SU-DHL-6 (cell line): ENCODE measurements at regions not wholly inside any gene's neighbourhood (a gene's known extent, or its start where the extent isn't known, plus 50 kb on each side); places are given as distances from the start of the nearest gene placed in this dataset.

Experiments
- H2AFZ ChIP-seq: fragments of 200-600 bp; sonication (generic); 2 replicates; pipeline ENCODE4 v1.6.1; 2014; ENCODE audit warnings: low read depth, mild to moderate bottlenecking, moderate library complexity, mixed read lengths, antibody characterized with exemption, low read length; ENCODE audit not compliant: severe bottlenecking
- H3F3A ChIP-seq: fragments of 200-600 bp; shearing (Covaris generic); 2 replicates; pipeline ENCODE4 v1.6.0; 2016; ENCODE audit warnings: antibody characterized with exemption, mild to moderate bottlenecking; ENCODE audit not compliant: insufficient read depth
- H3K27ac ChIP-seq: fragments of 200-600 bp; sonication (generic); 2 replicates; pipeline ENCODE4 v1.5.1; 2016; ENCODE audit warnings: low read depth, mild to moderate bottlenecking, low read length, moderate library complexity, mixed read lengths
- H3K27me3 ChIP-seq: fragments of 200-600 bp; sonication (generic), shearing (Covaris generic); 2 replicates; pipeline ENCODE4 v1.6.0; 2014; ENCODE audit warnings: mild to moderate bottlenecking, low read length
- H3K36me3 ChIP-seq: fragments of 200-600 bp; sonication (generic); 2 replicates; pipeline ENCODE4 v1.6.1; 2014; ENCODE audit warnings: mild to moderate bottlenecking, low read length, mixed read lengths
- H3K4me2 ChIP-seq: fragments of 300-600, 200-600 bp; shearing (Covaris generic), sonication (generic); 2 replicates; pipeline ENCODE4 v1.6.0; 2014; ENCODE audit warnings: low read length, low read depth, mild to moderate bottlenecking; ENCODE audit not compliant: poor library complexity, severe bottlenecking
- H3K4me3 ChIP-seq: fragments of 200-600 bp; sonication (generic); 2 replicates; pipeline ENCODE4 v1.5.1; 2014; ENCODE audit warnings: antibody characterized with exemption, low read length, mild to moderate bottlenecking, mixed read lengths; ENCODE audit not compliant: insufficient read depth, poor library complexity, severe bottlenecking
- H3K79me2 ChIP-seq: fragments of 200-600 bp; sonication (generic); 2 replicates; pipeline ENCODE4 v1.6.1; 2014; ENCODE audit warnings: mild to moderate bottlenecking, low read length, moderate library complexity; ENCODE audit not compliant: insufficient read depth
- H3K9ac ChIP-seq: fragments of 200-600 bp; sonication (generic); 2 replicates; pipeline ENCODE4 v1.7.0; 2014; ENCODE audit warnings: mild to moderate bottlenecking, low read length
- H3K9me2 ChIP-seq: fragments of 200-600 bp; sonication (generic); replicated peaks from 2 replicates; pipeline ENCODE4 v1.6.1; 2014; ENCODE audit warnings: low read length; ENCODE audit not compliant: insufficient read depth
- H3K9me3 ChIP-seq: fragments of 200-600 bp; sonication (generic); 2 replicates; pipeline ENCODE4 v1.6.1; 2014; ENCODE audit warnings: low read length, mixed read lengths; ENCODE audit not compliant: insufficient read depth
- H4K20me1 ChIP-seq: fragments of 200-600 bp; sonication (generic); 2 replicates; pipeline ENCODE4 v1.6.1; 2014; ENCODE audit warnings: low read depth, mild to moderate bottlenecking, antibody characterized with exemption, low read length, moderate library complexity, mixed read lengths
- EZH2phosphoT487 ChIP-seq: fragments of 200-600 bp; sonication (generic), shearing (Covaris generic); conservative IDR thresholded peaks from 2 replicates; pipeline ENCODE4 v1.6.1; 2018; ENCODE audit warnings: mild to moderate bottlenecking, antibody characterized with exemption, low read length, moderate library complexity, mixed read lengths
- TF ChIP-seq, protein P1 (sequence below): fragments of 200-600 bp; sonication (generic); IDR thresholded peaks from one replicate; pipeline ENCODE4 v1.5.1; 2017; ENCODE audit warnings: antibody characterized with exemption, mild to moderate bottlenecking, low read length, moderate library complexity; ENCODE audit not compliant: insufficient read depth, poor library complexity, severe bottlenecking

DNA sequence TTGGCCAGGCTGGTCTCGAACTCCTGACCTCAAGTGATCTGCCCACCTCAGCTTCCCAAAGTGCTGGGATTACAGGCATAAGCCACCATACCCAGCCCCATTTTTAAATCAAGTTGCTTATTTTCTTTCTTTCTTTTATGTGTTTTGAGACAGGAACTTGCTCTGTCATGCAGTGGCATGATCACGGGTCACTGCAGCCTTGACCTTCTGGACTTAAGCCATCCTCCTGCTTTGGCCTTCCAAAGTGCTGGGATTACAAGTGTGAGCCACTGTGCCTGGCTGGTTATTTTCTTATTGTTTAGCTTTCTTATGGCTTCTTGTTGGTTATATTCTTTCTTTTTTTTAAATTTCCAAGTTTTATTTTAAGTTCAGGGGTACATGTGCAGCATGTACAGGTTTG, 79.7 kb upstream of the C5orf63 start:
- Histone ChIP-seq H3K27ac (no peak overlapping the region), H3K9me2 (no peaks in the 10 kb centered on the region), H3K27me3 (no peaks in the 10 kb centered on the region), H3F3A (no peaks in the 10 kb centered on the region), H3K9ac (no peak overlapping the region), H3K4me2 (no peak overlapping the region), H2AFZ (no peak overlapping the region), H4K20me1 (no peaks in the 10 kb centered on the region), H3K36me3 (no peaks in the 10 kb centered on the region), H3K9me3 (no peaks in the 10 kb centered on the region), H3K79me2 (no peaks in the 10 kb centered on the region), H3K4me3 (no peak overlapping the region)
- TF ChIP-seq, protein P1, sequence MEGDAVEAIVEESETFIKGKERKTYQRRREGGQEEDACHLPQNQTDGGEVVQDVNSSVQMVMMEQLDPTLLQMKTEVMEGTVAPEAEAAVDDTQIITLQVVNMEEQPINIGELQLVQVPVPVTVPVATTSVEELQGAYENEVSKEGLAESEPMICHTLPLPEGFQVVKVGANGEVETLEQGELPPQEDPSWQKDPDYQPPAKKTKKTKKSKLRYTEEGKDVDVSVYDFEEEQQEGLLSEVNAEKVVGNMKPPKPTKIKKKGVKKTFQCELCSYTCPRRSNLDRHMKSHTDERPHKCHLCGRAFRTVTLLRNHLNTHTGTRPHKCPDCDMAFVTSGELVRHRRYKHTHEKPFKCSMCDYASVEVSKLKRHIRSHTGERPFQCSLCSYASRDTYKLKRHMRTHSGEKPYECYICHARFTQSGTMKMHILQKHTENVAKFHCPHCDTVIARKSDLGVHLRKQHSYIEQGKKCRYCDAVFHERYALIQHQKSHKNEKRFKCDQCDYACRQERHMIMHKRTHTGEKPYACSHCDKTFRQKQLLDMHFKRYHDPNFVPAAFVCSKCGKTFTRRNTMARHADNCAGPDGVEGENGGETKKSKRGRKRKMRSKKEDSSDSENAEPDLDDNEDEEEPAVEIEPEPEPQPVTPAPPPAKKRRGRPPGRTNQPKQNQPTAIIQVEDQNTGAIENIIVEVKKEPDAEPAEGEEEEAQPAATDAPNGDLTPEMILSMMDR, result no peak
- TF ChIP-seq EZH2phosphoT487, result no peak

DNA sequence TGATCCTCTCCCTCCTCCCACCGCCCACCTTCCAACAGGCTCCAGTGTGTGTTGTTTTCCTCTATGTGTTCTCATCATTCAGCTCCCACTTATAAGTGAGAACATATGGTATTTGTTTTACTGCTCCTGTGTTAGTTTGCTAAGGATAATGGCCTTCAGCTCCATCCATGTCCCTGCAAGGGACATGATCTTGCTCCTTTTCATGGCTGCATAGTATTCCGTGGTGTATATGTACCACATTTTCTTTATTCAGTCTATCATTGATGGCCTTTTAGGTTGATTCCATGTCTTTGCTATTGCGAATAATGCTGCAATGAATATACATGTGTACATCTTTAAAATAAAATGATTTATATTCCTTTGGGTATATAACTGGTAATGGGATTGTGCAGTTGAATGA, 80.2 kb upstream of the C5orf63 start:
- Histone ChIP-seq H3K9ac (no peak overlapping the region), H3K9me3 (no peaks in the 10 kb centered on the region), H3F3A (no peaks in the 10 kb centered on the region), H3K4me3 (no peak overlapping the region), H3K9me2 (no peaks in the 10 kb centered on the region), H3K27me3 (no peaks in the 10 kb centered on the region), H3K4me2 (no peak overlapping the region), H3K27ac (no peak overlapping the region), H3K36me3 (no peaks in the 10 kb centered on the region), H2AFZ (no peak overlapping the region), H3K79me2 (no peaks in the 10 kb centered on the region), H4K20me1 (no peaks in the 10 kb centered on the region)
- TF ChIP-seq EZH2phosphoT487, result no peak
- TF ChIP-seq, protein P1, result no peak

DNA sequence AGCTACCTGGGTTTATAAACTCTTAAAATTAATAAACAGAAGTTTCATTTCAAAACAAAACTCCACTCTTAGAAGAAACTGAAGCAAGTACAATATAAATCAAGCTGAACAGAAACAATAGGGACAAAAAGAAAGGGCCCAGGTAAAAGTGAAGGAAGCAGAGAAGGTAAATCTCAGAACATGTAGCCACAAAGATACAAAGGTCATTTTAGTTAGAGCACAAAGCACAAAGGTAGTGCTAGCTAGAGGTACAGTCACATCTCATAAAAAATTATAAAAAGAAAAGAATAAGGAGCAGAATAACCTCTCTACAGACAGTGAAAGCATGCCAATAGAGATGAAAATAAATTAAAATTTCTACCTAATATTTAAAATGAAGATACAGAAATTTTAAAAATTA, 90.4 kb upstream of the C5orf63 start:
- Histone ChIP-seq H3F3A (no peaks in the 10 kb centered on the region), H3K27ac (no peak overlapping the region), H3K27me3 (no peaks in the 10 kb centered on the region), H2AFZ (no peak overlapping the region), H3K9me3 (no peaks in the 10 kb centered on the region), H3K36me3 (no peaks in the 10 kb centered on the region), H3K4me3 (no peak overlapping the region), H3K9ac (no peak overlapping the region), H3K4me2 (no peak overlapping the region), H3K79me2 (no peaks in the 10 kb centered on the region), H4K20me1 (no peaks in the 10 kb centered on the region), H3K9me2 (no peaks in the 10 kb centered on the region)
- TF ChIP-seq, protein P1, result no peak
- no peak for TF ChIP-seq EZH2phosphoT487
